SU-DHL-6 (cell line): ENCODE measurements at regions not wholly inside any gene's neighbourhood (a gene's known extent, or its start where the extent isn't known, plus 50 kb on each side); places are given as distances from the start of the nearest gene placed in this dataset.

ENCODE experiments used
- H2AFZ ChIP-seq: fragments of 200-600 bp; sonication (generic); 2 replicates; pipeline ENCODE4 v1.6.1; 2014; ENCODE audit warnings: low read depth, mild to moderate bottlenecking, moderate library complexity, mixed read lengths, antibody characterized with exemption, low read length; ENCODE audit not compliant: severe bottlenecking
- H3F3A ChIP-seq: fragments of 200-600 bp; shearing (Covaris generic); 2 replicates; pipeline ENCODE4 v1.6.0; 2016; ENCODE audit warnings: antibody characterized with exemption, mild to moderate bottlenecking; ENCODE audit not compliant: insufficient read depth
- H3K27ac ChIP-seq: fragments of 200-600 bp; sonication (generic); 2 replicates; pipeline ENCODE4 v1.5.1; 2016; ENCODE audit warnings: low read depth, mild to moderate bottlenecking, low read length, moderate library complexity, mixed read lengths
- H3K27me3 ChIP-seq: fragments of 200-600 bp; sonication (generic), shearing (Covaris generic); 2 replicates; pipeline ENCODE4 v1.6.0; 2014; ENCODE audit warnings: mild to moderate bottlenecking, low read length
- H3K36me3 ChIP-seq: fragments of 200-600 bp; sonication (generic); 2 replicates; pipeline ENCODE4 v1.6.1; 2014; ENCODE audit warnings: mild to moderate bottlenecking, low read length, mixed read lengths
- H3K4me2 ChIP-seq: fragments of 300-600, 200-600 bp; shearing (Covaris generic), sonication (generic); 2 replicates; pipeline ENCODE4 v1.6.0; 2014; ENCODE audit warnings: low read length, low read depth, mild to moderate bottlenecking; ENCODE audit not compliant: poor library complexity, severe bottlenecking
- H3K4me3 ChIP-seq: fragments of 200-600 bp; sonication (generic); 2 replicates; pipeline ENCODE4 v1.5.1; 2014; ENCODE audit warnings: antibody characterized with exemption, low read length, mild to moderate bottlenecking, mixed read lengths; ENCODE audit not compliant: insufficient read depth, poor library complexity, severe bottlenecking
- H3K79me2 ChIP-seq: fragments of 200-600 bp; sonication (generic); 2 replicates; pipeline ENCODE4 v1.6.1; 2014; ENCODE audit warnings: mild to moderate bottlenecking, low read length, moderate library complexity; ENCODE audit not compliant: insufficient read depth
- H3K9ac ChIP-seq: fragments of 200-600 bp; sonication (generic); 2 replicates; pipeline ENCODE4 v1.7.0; 2014; ENCODE audit warnings: mild to moderate bottlenecking, low read length
- H3K9me2 ChIP-seq: fragments of 200-600 bp; sonication (generic); replicated peaks from 2 replicates; pipeline ENCODE4 v1.6.1; 2014; ENCODE audit warnings: low read length; ENCODE audit not compliant: insufficient read depth
- H3K9me3 ChIP-seq: fragments of 200-600 bp; sonication (generic); 2 replicates; pipeline ENCODE4 v1.6.1; 2014; ENCODE audit warnings: low read length, mixed read lengths; ENCODE audit not compliant: insufficient read depth
- H4K20me1 ChIP-seq: fragments of 200-600 bp; sonication (generic); 2 replicates; pipeline ENCODE4 v1.6.1; 2014; ENCODE audit warnings: low read depth, mild to moderate bottlenecking, antibody characterized with exemption, low read length, moderate library complexity, mixed read lengths
- CTCF ChIP-seq: fragments of 200-600 bp; sonication (generic); IDR thresholded peaks from one replicate; pipeline ENCODE4 v1.5.1; 2017; ENCODE audit warnings: antibody characterized with exemption, mild to moderate bottlenecking, low read length, moderate library complexity; ENCODE audit not compliant: insufficient read depth, poor library complexity, severe bottlenecking
- EZH2phosphoT487 ChIP-seq: fragments of 200-600 bp; sonication (generic), shearing (Covaris generic); conservative IDR thresholded peaks from 2 replicates; pipeline ENCODE4 v1.6.1; 2018; ENCODE audit warnings: mild to moderate bottlenecking, antibody characterized with exemption, low read length, moderate library complexity, mixed read lengths

GRCh38 chr2:111698743-111699554 lies 185.0 kb downstream of the ANAPC1 start:
- Histone ChIP-seq H3K27me3 (no peaks in the 10 kb centered on the region), H4K20me1 (no peaks in the 10 kb centered on the region), H3K9ac (no peak overlapping the region), H3K9me2 (no peaks in the 10 kb centered on the region), H2AFZ (no peak overlapping the region), H3K9me3 (no peaks in the 10 kb centered on the region), H3K4me2 (no peak overlapping the region), H3K36me3 (no peaks in the 10 kb centered on the region), H3K4me3 (no peak overlapping the region), H3F3A (0 out of 2 replicates have a peak, but pooled peaks cover 3% of the 10 kb centered on the region), H3K79me2 (no peaks in the 10 kb centered on the region), H3K27ac (no peak overlapping the region)
- TF ChIP-seq CTCF (no peak), EZH2phosphoT487 (no peak)

- Histone ChIP-seq H3K27ac (peak overlapping the region; percentile 37), H3F3A (peaks cover 18% of the 10 kb centered on the region), H3K4me3 (no peak overlapping the region), H3K9me3 (no peaks in the 10 kb centered on the region), H4K20me1 (no peaks in the 10 kb centered on the region), H3K9ac (no peak overlapping the region), H3K9me2 (no peaks in the 10 kb centered on the region), H3K4me2 (no peak overlapping the region), H2AFZ (no peak overlapping the region), H3K36me3 (no peaks in the 10 kb centered on the region), H3K79me2 (no peaks in the 10 kb centered on the region), H3K27me3 (no peaks in the 10 kb centered on the region)
- TF ChIP-seq CTCF, result no peak
- TF ChIP-seq EZH2phosphoT487, result no peak
Observed at GRCh38 chr2:111701266-111701665, 182.7 kb downstream of the ANAPC1 start.

- Histone ChIP-seq H2AFZ (no peak overlapping the region), H3K4me2 (no peak overlapping the region), H4K20me1 (no peaks in the 10 kb centered on the region), H3K36me3 (no peaks in the 10 kb centered on the region), H3K9ac (no peak overlapping the region), H3K27me3 (no peaks in the 10 kb centered on the region), H3K27ac (no peak overlapping the region), H3K4me3 (no peak overlapping the region), H3K9me3 (no peaks in the 10 kb centered on the region), H3K79me2 (no peaks in the 10 kb centered on the region), H3F3A (peaks cover 20% of the 10 kb centered on the region), H3K9me2 (no peaks in the 10 kb centered on the region)
- TF ChIP-seq EZH2phosphoT487, result no peak
- no peak for TF ChIP-seq CTCF
Observed at GRCh38 chr2:111701798-111702118, 182.2 kb downstream of the ANAPC1 start.
